Tibial artery (tissue), 4 donors: ENCODE measurements at regions not wholly inside any gene's neighbourhood (a gene's known extent, or its start where the extent isn't known, plus 50 kb on each side); places are given as distances from the start of the nearest gene placed in this dataset.

Source experiments
- DNase-seq, 2 donors: peaks; one replicate each; pipeline ENCODE4 v3.0.0-alpha.2; 2019
- H3K27ac ChIP-seq, 2 donors: fragments of 200-600 bp; sonication (generic) in 1 of 2; 1 replicate in 1 of 2; 2 replicates in 1 of 2; pipeline ENCODE4 v1.5.1; 2018 to 2019; ENCODE audit warnings: mild to moderate bottlenecking in 1 of 2
- H3K27me3 ChIP-seq, 2 donors: fragments of 200-600 bp; sonication (generic) in 1 of 2; one replicate each; pipeline versions ENCODE4 v1.5.1 to v1.6.0; 2016 to 2019
- H3K36me3 ChIP-seq, 3 donors: fragments of 200-600 bp; sonication (generic) in 2 of 3; one replicate each; pipeline ENCODE4 v1.5.1; 2016 to 2019; ENCODE audit warnings: mild to moderate bottlenecking in 2 of 3
- H3K4me1 ChIP-seq, 4 donors: fragments of 200-600 bp; sonication (generic) in 2 of 4; 1 replicate in 3 of 4; 2 replicates in 1 of 4; pipeline ENCODE4 v1.5.1; 2016 to 2019
- H3K4me3 ChIP-seq, 2 donors: fragments of 200-600 bp; sonication (generic) in 1 of 2; 1 replicate in 1 of 2; 2 replicates in 1 of 2; pipeline ENCODE4 v1.5.1; 2018 to 2019; ENCODE audit warnings: mild to moderate bottlenecking in 2 of 2
- H3K9me3 ChIP-seq, 3 donors: fragments of 200-600 bp; sonication (generic) in 1 of 3; one replicate each; pipeline ENCODE4 v1.5.1; 2016 to 2019
- intact Hi-C: fragments of 100-400 bp; cut with DNase I; formaldehyde crosslinking; loops from one replicate; pipeline ENCODE4 v1.15.0; 2023; ENCODE audit warnings: low total_unique reads
- TF ChIP-seq, protein P1 (sequence below), 2 experiments: fragments of 200-600 bp in 1 of 2; fragments of 450-650 bp in 1 of 2; IDR thresholded peaks; one replicate each; pipeline ENCODE4 v1.5.1; 2017 to 2019; ENCODE audit warnings: antibody characterized with exemption in 2 of 2, mild to moderate bottlenecking in 1 of 2, moderate library complexity in 1 of 2

GRCh38 chr9:107094370-107094769 lies 188.7 kb upstream of the RAD23B start:
- H3K9me3 ChIP-seq, result no peaks in the 10 kb centered on the region
- H3K27ac ChIP-seq, result no peak overlapping the region
- TF ChIP-seq, protein P1, sequence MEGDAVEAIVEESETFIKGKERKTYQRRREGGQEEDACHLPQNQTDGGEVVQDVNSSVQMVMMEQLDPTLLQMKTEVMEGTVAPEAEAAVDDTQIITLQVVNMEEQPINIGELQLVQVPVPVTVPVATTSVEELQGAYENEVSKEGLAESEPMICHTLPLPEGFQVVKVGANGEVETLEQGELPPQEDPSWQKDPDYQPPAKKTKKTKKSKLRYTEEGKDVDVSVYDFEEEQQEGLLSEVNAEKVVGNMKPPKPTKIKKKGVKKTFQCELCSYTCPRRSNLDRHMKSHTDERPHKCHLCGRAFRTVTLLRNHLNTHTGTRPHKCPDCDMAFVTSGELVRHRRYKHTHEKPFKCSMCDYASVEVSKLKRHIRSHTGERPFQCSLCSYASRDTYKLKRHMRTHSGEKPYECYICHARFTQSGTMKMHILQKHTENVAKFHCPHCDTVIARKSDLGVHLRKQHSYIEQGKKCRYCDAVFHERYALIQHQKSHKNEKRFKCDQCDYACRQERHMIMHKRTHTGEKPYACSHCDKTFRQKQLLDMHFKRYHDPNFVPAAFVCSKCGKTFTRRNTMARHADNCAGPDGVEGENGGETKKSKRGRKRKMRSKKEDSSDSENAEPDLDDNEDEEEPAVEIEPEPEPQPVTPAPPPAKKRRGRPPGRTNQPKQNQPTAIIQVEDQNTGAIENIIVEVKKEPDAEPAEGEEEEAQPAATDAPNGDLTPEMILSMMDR (IDR thresholded peaks at IDR 0.05), result no peak
- H3K4me1 ChIP-seq, result no peaks in the 10 kb centered on the region
- H3K36me3 ChIP-seq, result no peaks in the 10 kb centered on the region
- intact Hi-C loops, result no loop called here
- no peak for DNase-seq
- no peak overlapping the region for H3K4me3 ChIP-seq
- no peaks in the 10 kb centered on the region for H3K27me3 ChIP-seq

DNA sequence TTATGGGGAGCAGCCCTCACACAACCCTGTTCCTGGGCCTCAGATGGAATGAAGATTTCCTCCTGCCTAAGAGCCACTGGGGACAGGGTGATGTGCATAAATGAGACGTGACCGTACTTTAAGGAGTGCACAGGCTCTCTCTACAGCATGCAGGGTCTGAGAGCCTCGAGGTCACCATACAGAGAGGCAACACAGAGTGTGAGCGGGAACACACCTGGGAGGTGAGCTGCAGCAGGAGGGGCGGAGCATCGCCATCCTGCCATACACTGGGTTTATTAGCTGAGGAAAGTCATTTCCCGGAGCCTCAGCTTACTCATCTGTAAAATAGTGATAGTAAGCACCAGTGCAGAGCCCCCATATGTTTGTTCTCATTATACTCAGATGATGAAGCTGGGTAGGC lies 182.5 kb upstream of the RAD23B start:
- TF ChIP-seq, protein P1 (IDR thresholded peaks at IDR 0.05), result no peak
- Histone ChIP-seq H3K27me3 (no peaks in the 10 kb centered on the region), H3K9me3 (no peaks in the 10 kb centered on the region), H3K27ac (no peak overlapping the region), H3K36me3 (no peaks in the 10 kb centered on the region), H3K4me3 (no peak overlapping the region), H3K4me1 (no peaks in the 10 kb centered on the region)
- intact Hi-C loops, result no loop called here
- no peak for DNase-seq

DNA sequence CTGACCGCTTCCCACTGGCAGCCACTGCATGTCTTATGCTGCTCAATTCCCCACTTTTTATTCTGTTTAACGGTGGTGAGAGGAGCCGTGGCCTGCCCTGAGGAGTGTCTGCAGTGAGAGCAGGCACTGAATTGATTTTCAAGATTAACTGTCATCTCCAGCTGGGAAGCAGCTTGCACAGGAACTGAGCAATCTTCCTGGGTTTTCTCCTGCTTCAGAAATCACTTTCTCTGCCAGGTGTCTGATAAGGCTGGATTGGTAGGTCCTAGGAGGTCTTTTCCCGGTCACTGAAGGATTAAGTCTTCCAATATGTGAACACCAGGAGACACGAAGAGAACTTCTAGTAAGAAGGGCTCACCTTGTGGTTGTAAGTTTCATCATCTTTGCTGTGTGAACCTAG lies 181.1 kb upstream of the RAD23B start:
- Histone ChIP-seq H3K36me3 (no peaks in the 10 kb centered on the region), H3K27ac (no peak overlapping the region), H3K4me1 (no peaks in the 10 kb centered on the region), H3K4me3 (no peak overlapping the region), H3K9me3 (no peaks in the 10 kb centered on the region), H3K27me3 (no peaks in the 10 kb centered on the region)
- DNase-seq, result no peak
- intact Hi-C loops, result no loop called here
- TF ChIP-seq, protein P1 (IDR thresholded peaks at IDR 0.05), result no peak

- intact Hi-C loops, result no loop called here
- no peak overlapping the region for H3K27ac ChIP-seq
- H3K36me3 ChIP-seq, result no peaks in the 10 kb centered on the region
- TF ChIP-seq, protein P1 (IDR thresholded peaks at IDR 0.05), result no peak
- H3K9me3 ChIP-seq, result no peaks in the 10 kb centered on the region
- DNase-seq, result no peak
- no peaks in the 10 kb centered on the region for H3K4me1 ChIP-seq
- H3K27me3 ChIP-seq, result no peaks in the 10 kb centered on the region
- H3K4me3 ChIP-seq, result no peak overlapping the region
These were observed 179.5 kb upstream of the RAD23B start for GRCh38 chr9:107103621-107104020.

GRCh38 chr9:107105784-107106183 lies 177.3 kb upstream of the RAD23B start:
- Histone ChIP-seq H3K36me3 (no peaks in the 10 kb centered on the region), H3K4me1 (no peaks in the 10 kb centered on the region), H3K9me3 (no peaks in the 10 kb centered on the region), H3K27me3 (no peaks in the 10 kb centered on the region), H3K4me3 (no peak overlapping the region), H3K27ac (no peak overlapping the region)
- no peak for DNase-seq
- TF ChIP-seq, protein P1 (IDR thresholded peaks at IDR 0.05), result no peak
- intact Hi-C loops, result no loop called here

- Histone ChIP-seq H3K36me3 (no peaks in the 10 kb centered on the region), H3K9me3 (no peaks in the 10 kb centered on the region), H3K4me3 (no peak overlapping the region), H3K27me3 (no peaks in the 10 kb centered on the region), H3K4me1 (no peaks in the 10 kb centered on the region), H3K27ac (no peak overlapping the region)
- TF ChIP-seq, protein P1 (IDR thresholded peaks at IDR 0.05), result no peak
- intact Hi-C loops, result no loop called here
- no peak for DNase-seq
These were observed 176.7 kb upstream of the RAD23B start for GRCh38 chr9:107106416-107106815.
